H1 (cell line): ENCODE measurements at regions not wholly inside any gene's neighbourhood (a gene's known extent, or its start where the extent isn't known, plus 50 kb on each side); places are given as distances from the start of the nearest gene placed in this dataset.

Experiments used
- CHD2 ChIP-seq: IDR thresholded peaks from 2 replicates; pipeline ENCODE4 v1.6.1; 2012; ENCODE audit warnings: low read length, improper control_type of control experiment
- GABPA ChIP-seq: IDR thresholded peaks from 2 replicates; pipeline ENCODE4 v1.6.1; 2011; ENCODE audit warnings: mild to moderate bottlenecking, low read length, moderate library complexity, borderline replicate concordance; ENCODE audit not compliant: insufficient read depth
- JUND ChIP-seq: IDR thresholded peaks from 2 replicates; pipeline ENCODE4 v1.6.1; 2011; ENCODE audit warnings: mild to moderate bottlenecking, improper control_type of control experiment, low read length
- POLR2A ChIP-seq, 2 experiments: IDR thresholded peaks; 1 replicate in 1 of 2; 2 replicates in 1 of 2; pipeline ENCODE4 v1.6.1; 2011; ENCODE audit warnings: low read depth in 2 of 2, low read length in 2 of 2, mild to moderate bottlenecking in 2 of 2; ENCODE audit errors: control extremely low read depth in 1 of 2
- POLR2AphosphoS5 ChIP-seq: IDR thresholded peaks from 2 replicates; pipeline ENCODE4 v1.6.1; 2011; ENCODE audit warnings: low read depth, low read length
- RXRA ChIP-seq: IDR thresholded peaks from 2 replicates; pipeline ENCODE4 v1.6.1; 2011; ENCODE audit warnings: low read depth, mild to moderate bottlenecking, low read length, moderate library complexity; ENCODE audit not compliant: insufficient read depth
- TCF12 ChIP-seq: IDR thresholded peaks from 2 replicates; pipeline ENCODE4 v1.6.1; 2011; ENCODE audit warnings: low read depth, mild to moderate bottlenecking, low read length
- TF ChIP-seq, protein P1 (sequence below): IDR thresholded peaks from 2 replicates; pipeline ENCODE4 v1.6.1; 2011; ENCODE audit warnings: low read depth, mild to moderate bottlenecking, low read length; ENCODE audit not compliant: insufficient read depth
- TF ChIP-seq, protein P2 (sequence below), 3 experiments: IDR thresholded peaks; 1 replicate in 2 of 3; 2 replicates in 1 of 3; pipeline versions ENCODE4 v1.5.1 to v1.6.1; 2011; ENCODE audit warnings: low read length in 3 of 3, mild to moderate bottlenecking in 3 of 3, inconsistent platforms in 2 of 3, low read depth in 1 of 3, moderate library complexity in 1 of 3; ENCODE audit not compliant: insufficient read depth in 1 of 3; ENCODE audit errors: control extremely low read depth in 1 of 3
- TF ChIP-seq, protein P3 (sequence below): IDR thresholded peaks from 2 replicates; pipeline ENCODE4 v1.6.1; 2011; ENCODE audit warnings: low read length, improper control_type of control experiment

DNA sequence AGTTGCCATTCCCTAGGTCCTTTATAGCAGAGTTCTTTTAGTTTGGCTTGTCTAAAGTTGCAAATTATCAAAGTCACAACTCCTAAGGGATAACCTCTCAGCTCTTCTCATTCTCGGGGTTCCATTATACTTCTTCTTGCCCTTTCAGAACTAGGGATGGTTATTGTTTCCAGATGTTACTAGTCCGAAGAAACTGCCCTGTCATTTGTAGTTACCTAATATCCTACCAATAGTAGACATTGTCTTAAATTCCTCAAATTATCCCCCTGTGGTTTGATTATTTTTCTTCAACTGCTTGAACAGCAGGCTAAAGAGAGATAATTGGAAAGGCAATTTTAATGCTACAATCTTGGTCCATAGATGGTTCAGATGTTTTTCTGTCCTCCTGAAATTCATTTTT lies 709.8 kb downstream of the KCTD16 start:
- TF ChIP-seq, protein P1, sequence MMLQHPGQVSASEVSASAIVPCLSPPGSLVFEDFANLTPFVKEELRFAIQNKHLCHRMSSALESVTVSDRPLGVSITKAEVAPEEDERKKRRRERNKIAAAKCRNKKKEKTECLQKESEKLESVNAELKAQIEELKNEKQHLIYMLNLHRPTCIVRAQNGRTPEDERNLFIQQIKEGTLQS, result no peak
- TF ChIP-seq, protein P2, sequence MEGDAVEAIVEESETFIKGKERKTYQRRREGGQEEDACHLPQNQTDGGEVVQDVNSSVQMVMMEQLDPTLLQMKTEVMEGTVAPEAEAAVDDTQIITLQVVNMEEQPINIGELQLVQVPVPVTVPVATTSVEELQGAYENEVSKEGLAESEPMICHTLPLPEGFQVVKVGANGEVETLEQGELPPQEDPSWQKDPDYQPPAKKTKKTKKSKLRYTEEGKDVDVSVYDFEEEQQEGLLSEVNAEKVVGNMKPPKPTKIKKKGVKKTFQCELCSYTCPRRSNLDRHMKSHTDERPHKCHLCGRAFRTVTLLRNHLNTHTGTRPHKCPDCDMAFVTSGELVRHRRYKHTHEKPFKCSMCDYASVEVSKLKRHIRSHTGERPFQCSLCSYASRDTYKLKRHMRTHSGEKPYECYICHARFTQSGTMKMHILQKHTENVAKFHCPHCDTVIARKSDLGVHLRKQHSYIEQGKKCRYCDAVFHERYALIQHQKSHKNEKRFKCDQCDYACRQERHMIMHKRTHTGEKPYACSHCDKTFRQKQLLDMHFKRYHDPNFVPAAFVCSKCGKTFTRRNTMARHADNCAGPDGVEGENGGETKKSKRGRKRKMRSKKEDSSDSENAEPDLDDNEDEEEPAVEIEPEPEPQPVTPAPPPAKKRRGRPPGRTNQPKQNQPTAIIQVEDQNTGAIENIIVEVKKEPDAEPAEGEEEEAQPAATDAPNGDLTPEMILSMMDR (IDR thresholded peaks at IDR 0.05; ENCODE audit: control extremely low read depth in 1 of 3, insufficient read depth in 1 of 3, low read depth in 1 of 3, low read length in 3 of 3), result no peak
- TF ChIP-seq JUND, result no peak
- TF ChIP-seq POLR2A (IDR thresholded peaks at IDR 0.05; ENCODE audit: control extremely low read depth in 1 of 2, low read depth in 2 of 2, low read length in 2 of 2), result no peak
- TF ChIP-seq GABPA, result no peak
- TF ChIP-seq RXRA, result no peak
- no peak for TF ChIP-seq POLR2AphosphoS5
- no peak for TF ChIP-seq TCF12
- TF ChIP-seq, protein P3, sequence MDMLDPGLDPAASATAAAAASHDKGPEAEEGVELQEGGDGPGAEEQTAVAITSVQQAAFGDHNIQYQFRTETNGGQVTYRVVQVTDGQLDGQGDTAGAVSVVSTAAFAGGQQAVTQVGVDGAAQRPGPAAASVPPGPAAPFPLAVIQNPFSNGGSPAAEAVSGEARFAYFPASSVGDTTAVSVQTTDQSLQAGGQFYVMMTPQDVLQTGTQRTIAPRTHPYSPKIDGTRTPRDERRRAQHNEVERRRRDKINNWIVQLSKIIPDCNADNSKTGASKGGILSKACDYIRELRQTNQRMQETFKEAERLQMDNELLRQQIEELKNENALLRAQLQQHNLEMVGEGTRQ, result no peak
- no peak for TF ChIP-seq CHD2
